Posterior vena cava (tissue), 2 donors: ENCODE measurements at regions not wholly inside any gene's neighbourhood (a gene's known extent, or its start where the extent isn't known, plus 50 kb on each side); places are given as distances from the start of the nearest gene placed in this dataset.

Source experiments
- DNase-seq: peaks from one replicate; pipeline ENCODE4 v3.0.0-alpha.2; 2020; ENCODE audit warnings: low spot score
- intact Hi-C, 2 donors: fragments of 100-400 bp; cut with DNase I; formaldehyde crosslinking; loops; one replicate each; pipeline versions ENCODE4 v1.14.1 to v1.14.2; 2022 to 2023
- donor health status: DM: yes; HTN: yes; CAD: no.
- donor health status: DM: yes; HTN: yes; CAD: no.

- DNase-seq, result no peak
Observed at GRCh38 chr4:11496351-11496829, 67.7 kb upstream of the HS3ST1 start.

GRCh38 chr4:11495818-11496217 is 67.1 kb upstream of the HS3ST1 start:
- intact Hi-C loops, result no loop called here
- DNase-seq, result no peak

More at GRCh38 chr4:11496351-11496829, 67.7 kb upstream of the HS3ST1 start:
- intact Hi-C loops, result no loop called here

- intact Hi-C loops, result no loop called here
- no peak for DNase-seq
Observed at GRCh38 chr4:11495291-11495690, 66.6 kb upstream of the HS3ST1 start.

- intact Hi-C loops, result no loop called here
- DNase-seq, result no peak
Observed at GRCh38 chr4:11494232-11494631, 65.5 kb upstream of the HS3ST1 start.

GRCh38 chr4:11489453-11490083 is 60.9 kb upstream of the HS3ST1 start:
- intact Hi-C loops, result no loop called here
- no peak for DNase-seq

- intact Hi-C loops, result no loop called here
- no peak for DNase-seq
Observed at GRCh38 chr4:11488657-11489452, 60.2 kb upstream of the HS3ST1 start.

GRCh38 chr4:11487868-11488544 is 59.3 kb upstream of the HS3ST1 start:
- no peak for DNase-seq
- intact Hi-C loops, result no loop called here

- DNase-seq, result no peak
- intact Hi-C loops, result no loop called here
Observed at GRCh38 chr4:11487139-11487538, 58.4 kb upstream of the HS3ST1 start.

GRCh38 chr4:11485926-11486325 is 57.2 kb upstream of the HS3ST1 start:
- no peak for DNase-seq
- intact Hi-C loops, result no loop called here

GRCh38 chr4:11484531-11484930 is 55.8 kb upstream of the HS3ST1 start:
- intact Hi-C loops, result no loop called here
- DNase-seq, result no peak

- DNase-seq, result no peak
- intact Hi-C loops, result no loop called here
Observed at GRCh38 chr4:11483046-11483445, 54.4 kb upstream of the HS3ST1 start.

- intact Hi-C loops, result no loop called here
- DNase-seq, result no peak
Observed at GRCh38 chr4:11480683-11481082, 52.0 kb upstream of the HS3ST1 start.
